K562 (cell line): ENCODE measurements at regions not wholly inside any gene's neighbourhood (a gene's known extent, or its start where the extent isn't known, plus 50 kb on each side); places are given as distances from the start of the nearest gene placed in this dataset.

Experiments
- ATAC-seq: fragments of 200-7000 bp; cut with Tn5 transposase; 3 replicates; pipeline ENCODE4 v1.9.1; 2020; ENCODE audit warnings: moderate library complexity
- BruUV-seq: library from RNA; stranded (reverse); fragments of 400-500 nt; replicated peaks from 2 replicates; lab custom pipeline; 2021; lab: Mats Ljungman, UMichigan
- CTCF ChIA-PET: fragments of 300-600 bp; formaldehyde crosslinking; extraction: SDS; loops from one replicate; lab custom pipeline; 2021; ENCODE audit warnings: low intra/inter-chr PET ratio; lab: Yijun Ruan, JAX
- POLR2A ChIA-PET: fragments of 300-600, 350-650 bp; sonication (Branson Sonifier 250); formaldehyde crosslinking; extraction: SDS; loops from one replicate; lab custom pipeline; 2021; ENCODE audit warnings: antibody characterized with exemption, inconsistent platforms; lab: Yijun Ruan, JAX
- DNase-seq, 4 experiments: peaks; one replicate each; pipeline versions ENCODE4 v3.0.0 to v3.0.0-alpha.2; 2011 to 2018; ENCODE audit warnings: low spot score in 3 of 4, mixed read lengths in 3 of 4; ENCODE audit errors: extremely low read depth in 1 of 4
- FAIRE-seq: peaks from 2 replicates; lab custom pipeline; 2011; peaks lifted over from hg19 to GRCh38; lab: Jason Lieb, UNC
- H2AFZ ChIP-seq: 2 replicates; pipeline ENCODE4 v1.6.0; 2011; ENCODE audit warnings: low read depth, low read length, control low read depth, inconsistent platforms
- H3K27ac ChIP-seq: fragments of 200-600 bp; 3 replicates; pipeline ENCODE4 v1.8.0; 2011; ENCODE audit warnings: low read depth, mild to moderate bottlenecking, control low read depth, inconsistent platforms, low read length, moderate library complexity, mixed read lengths; ENCODE audit errors: extremely low read depth
- H3K27me3 ChIP-seq, 2 experiments: fragments of 300-600 bp in 1 of 2; 2 replicates in 1 of 2; 3 replicates in 1 of 2; pipeline versions ENCODE4 v1.6.0 to v1.8.0; 2011; ENCODE audit warnings: inconsistent platforms in 2 of 2, low read length in 2 of 2, mild to moderate bottlenecking in 1 of 2, mixed read lengths in 1 of 2, moderate library complexity in 1 of 2; ENCODE audit not compliant: control insufficient read depth in 2 of 2, insufficient read depth in 2 of 2
- H3K36me3 ChIP-seq: fragments of 300-600 bp; 3 replicates; pipeline ENCODE4 v1.8.0; 2011; ENCODE audit warnings: mild to moderate bottlenecking, low read length, inconsistent platforms; ENCODE audit not compliant: control insufficient read depth, insufficient read depth
- H3K4me1 ChIP-seq, 2 experiments: fragments of 200-600 bp in 1 of 2; replicated peaks in 1 of 2; 2 replicates in 1 of 2; 3 replicates in 1 of 2; pipeline versions ENCODE4 v1.5.1 to v1.8.0; 2011; ENCODE audit warnings: inconsistent platforms in 2 of 2, low read length in 2 of 2, mild to moderate bottlenecking in 1 of 2, mixed read lengths in 1 of 2, moderate library complexity in 1 of 2; ENCODE audit not compliant: control insufficient read depth in 2 of 2, insufficient read depth in 2 of 2
- H3K4me2 ChIP-seq: 2 replicates; pipeline ENCODE4 v1.6.1; 2011; ENCODE audit warnings: low read length, control low read depth, inconsistent platforms, mixed read lengths; ENCODE audit not compliant: insufficient read depth
- H3K4me3 ChIP-seq: fragments of 200-600 bp; sonication (generic), shearing (Covaris generic); 2 replicates; pipeline ENCODE4 v1.5.1; 2016; ENCODE audit warnings: control low read depth, inconsistent platforms
- H3K79me2 ChIP-seq: fragments of 200-600 bp; 3 replicates; pipeline ENCODE4 v1.8.0; 2011; ENCODE audit warnings: low read length, inconsistent platforms; ENCODE audit not compliant: control insufficient read depth, insufficient read depth
- H3K9ac ChIP-seq, 2 experiments: 2 replicates each; pipeline versions ENCODE4 v1.6.0 to v1.6.1; 2011; ENCODE audit warnings: low read depth in 2 of 2, low read length in 2 of 2, control low read depth in 1 of 2, inconsistent platforms in 1 of 2, mild to moderate bottlenecking in 1 of 2, mixed read lengths in 1 of 2; ENCODE audit not compliant: insufficient read depth in 1 of 2
- H3K9me1 ChIP-seq: one replicate; pipeline ENCODE4 v1.6.0; 2011; ENCODE audit warnings: inconsistent platforms, mild to moderate bottlenecking, low read length, moderate library complexity; ENCODE audit not compliant: control insufficient read depth, insufficient read depth
- H3K9me3 ChIP-seq: replicated peaks from 2 replicates; pipeline ENCODE4 v1.5.1; 2011; ENCODE audit warnings: low read depth, low read length, inconsistent platforms; ENCODE audit not compliant: control insufficient read depth, insufficient read depth
- H4K20me1 ChIP-seq: replicated peaks from 2 replicates; pipeline ENCODE4 v1.6.1; 2011; ENCODE audit warnings: low read length, inconsistent platforms, mixed read lengths; ENCODE audit not compliant: control insufficient read depth, insufficient read depth
- CTCF ChIP-seq, 3 experiments: IDR thresholded peaks in 2 of 3; conservative IDR thresholded peaks in 1 of 3; 2 replicates each; pipeline ENCODE4 v1.5.1; 2011 to 2012; ENCODE audit warnings: low read length in 3 of 3, mild to moderate bottlenecking in 3 of 3, control low read depth in 2 of 3, improper control_type of control experiment in 1 of 3, inconsistent platforms in 1 of 3, low read depth in 1 of 3, mixed read lengths in 1 of 3, moderate library complexity in 1 of 3; ENCODE audit not compliant: insufficient read depth in 2 of 3
- LARP7 ChIP-seq: fragments of 450-650 bp; IDR thresholded peaks from 2 replicates; pipeline ENCODE4 v1.6.1; 2016
- RAD21 ChIP-seq, 2 experiments: fragments of 250-450 bp in 1 of 2; fragments of 450-650 bp in 1 of 2; sonication (Bioruptor Pico) in 1 of 2; formaldehyde crosslinking in 1 of 2; IDR thresholded peaks in 1 of 2; conservative IDR thresholded peaks in 1 of 2; 2 replicates each; pipeline versions ENCODE4 v1.4.0 to v1.8.0; 2020 to 2022; ENCODE audit warnings: mild to moderate bottlenecking in 2 of 2, moderate library complexity in 1 of 2
- TRIM25 ChIP-seq: fragments of 450-650 bp; IDR thresholded peaks from 2 replicates; pipeline ENCODE4 v1.7.0; 2016; ENCODE audit warnings: borderline replicate concordance
- WGBS: fragments of 100-300 bp; shearing (Covaris generic); methylation state at CpG from one replicate; pipeline ENCODE4 v1.1.6; 2016; ENCODE audit warnings: low coverage, mixed read lengths; ENCODE audit not compliant: insufficient coverage; ENCODE audit errors: missing lambda C conversion rate; 5-methylcytosine and 5-hydroxymethylcytosine counted together
- in situ Hi-C: fragments of 300-500 bp; cut with MboI; formaldehyde crosslinking; loops from 4 replicates; pipeline ENCODE4 v1.15.0; 2018; ENCODE audit warnings: inconsistent platforms, mixed read lengths
- intact Hi-C: fragments of 100-400 bp; cut with micrococcal nuclease; formaldehyde crosslinking; loops from 2 replicates; pipeline ENCODE4 v1.14.2; 2022

DNA sequence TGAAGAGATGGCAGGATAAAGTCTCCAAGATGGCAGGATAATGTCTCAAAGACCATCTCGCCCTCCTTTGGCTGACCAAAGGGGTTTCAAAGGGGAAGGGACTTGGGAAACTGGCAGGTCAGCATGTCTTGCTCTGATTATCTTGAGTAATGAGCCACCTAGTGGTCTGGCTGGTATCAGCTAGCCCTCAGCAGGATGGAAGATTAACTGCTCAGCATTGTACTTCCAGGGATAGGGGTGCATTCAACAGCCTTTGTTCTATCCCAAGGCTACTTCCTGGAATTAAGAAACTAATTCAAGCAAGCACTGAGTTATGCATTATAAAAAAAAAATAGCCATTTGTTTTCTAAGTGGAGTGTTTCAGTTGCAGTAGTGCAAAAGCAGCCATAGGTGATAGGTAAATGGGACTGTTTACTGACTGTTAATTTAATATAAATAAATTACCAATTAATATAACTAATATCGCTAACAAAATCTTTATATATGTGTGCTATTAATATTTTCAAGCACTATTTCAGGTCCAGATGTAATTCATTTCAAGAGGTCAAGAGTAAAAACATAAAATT, 555.5 kb downstream of the CDH9 start:
- no TSS peak for BruUV-seq
- 0% methylated on average over 2 of the region's 2 CpGs for WGBS
- no peaks in the 10 kb centered on the region for H4K20me1 ChIP-seq
- ChIA-PET POLR2A (no interaction called here), CTCF (no interaction called here)
- H3K9me1 ChIP-seq, result no peaks in the 10 kb centered on the region
- intact Hi-C loops, result no loop called here
- H3K79me2 ChIP-seq, result no peaks in the 10 kb centered on the region
- H2AFZ ChIP-seq, result no peak overlapping the region
- H3K36me3 ChIP-seq, result no peaks in the 10 kb centered on the region
- H3K4me3 ChIP-seq, result no peak overlapping the region
- H3K9ac ChIP-seq, result no peak overlapping the region
- TF ChIP-seq TRIM25 (no peak), LARP7 (no peak), CTCF (IDR thresholded peaks at IDR 0.05 in 2 of 3, conservative IDR thresholded peaks at IDR 0.05 in 1 of 3; ENCODE audit: insufficient read depth in 2 of 3, low read depth in 1 of 3, low read length in 3 of 3) (peak in 2 of 3 experiments; percentile 37 to 42; a peak in 2 of 6 replicates), RAD21 (CRISPR knock-in tag; conservative IDR thresholded peaks at IDR 0.05 in 1 of 2, IDR thresholded peaks at IDR 0.05 in 1 of 2) (peak; percentile 11 to 41; a peak in 2 of 4 replicates)
- TF ChIP-seq, all 486 proteins: peak for 2
- Histone ChIP-seq H3K27ac (no peak overlapping the region), H3K4me2 (no peak overlapping the region), H3K27me3 (no peaks in the 10 kb centered on the region), H3K9me3 (no peaks in the 10 kb centered on the region), H3K4me1 (no peaks in the 10 kb centered on the region)
- DNase-seq (peak; percentile 17 to 32 (median 26)), FAIRE-seq (peak; percentile 61), ATAC-seq (peak; percentile 42; the same call in 1 of the 3 replicates)
- in situ Hi-C loops, result no loop called here
